Uterus (tissue), 3 donors: ENCODE measurements at regions not wholly inside any gene's neighbourhood (a gene's known extent, or its start where the extent isn't known, plus 50 kb on each side); places are given as distances from the start of the nearest gene placed in this dataset.

ENCODE experiments used
- DNase-seq, 2 donors: peaks; one replicate each; pipeline ENCODE4 v3.0.0-alpha.2; 2019 to 2020
- H3K27ac ChIP-seq, 2 donors: fragments of 200-600 bp; sonication (generic); 1 replicate in 1 of 2; 2 replicates in 1 of 2; pipeline ENCODE4 v1.5.1; 2016 to 2018
- H3K27me3 ChIP-seq, 2 donors: fragments of 200-600 bp; sonication (generic); one replicate each; pipeline ENCODE4 v1.5.1; 2018 to 2019; ENCODE audit warnings: control low read depth in 1 of 2
- H3K36me3 ChIP-seq, 2 donors: fragments of 200-600 bp; sonication (generic); one replicate each; pipeline ENCODE4 v1.5.1; 2019; ENCODE audit warnings: control low read depth in 1 of 2
- H3K4me1 ChIP-seq, 2 donors: fragments of 200-600 bp; sonication (generic); one replicate each; pipeline ENCODE4 v1.5.1; 2018 to 2019; ENCODE audit warnings: control low read depth in 1 of 2
- H3K4me3 ChIP-seq, 2 donors: fragments of 200-600 bp; sonication (generic); 1 replicate in 1 of 2; 2 replicates in 1 of 2; pipeline ENCODE4 v1.5.1; 2018 to 2019; ENCODE audit warnings: mild to moderate bottlenecking in 1 of 2
- H3K9me3 ChIP-seq, 2 donors: fragments of 200-600 bp; sonication (generic); one replicate each; pipeline ENCODE4 v1.5.1; 2019; ENCODE audit warnings: control low read depth in 1 of 2
- POLR2A ChIP-seq, 2 donors: fragments of 450-650 bp; IDR thresholded peaks; one replicate each; pipeline ENCODE4 v1.6.1; 2016; ENCODE audit warnings: antibody characterized with exemption in 2 of 2, mild to moderate bottlenecking in 1 of 2, moderate library complexity in 1 of 2
- intact Hi-C: fragments of 100-400 bp; cut with DNase I; formaldehyde crosslinking; loops from one replicate; pipeline ENCODE4 v1.15.1; 2023; ENCODE audit warnings: low total_unique reads
- TF ChIP-seq, protein P1 (sequence below), 4 experiments: fragments of 200-600 bp in 2 of 4; fragments of 450-650 bp in 2 of 4; sonication (generic) in 2 of 4; IDR thresholded peaks; one replicate each; pipeline ENCODE4 v1.5.1; 2016 to 2019; ENCODE audit warnings: antibody characterized with exemption in 4 of 4, mild to moderate bottlenecking in 2 of 4, moderate library complexity in 1 of 4
- donor health status: DM: yes; HTN: yes; CAD: no.

GRCh38 chr11:123253911-123254310 is 58.9 kb upstream of the CLMP start:
- no peak for TF ChIP-seq POLR2A (IDR thresholded peaks at IDR 0.05)
- TF ChIP-seq, protein P1, sequence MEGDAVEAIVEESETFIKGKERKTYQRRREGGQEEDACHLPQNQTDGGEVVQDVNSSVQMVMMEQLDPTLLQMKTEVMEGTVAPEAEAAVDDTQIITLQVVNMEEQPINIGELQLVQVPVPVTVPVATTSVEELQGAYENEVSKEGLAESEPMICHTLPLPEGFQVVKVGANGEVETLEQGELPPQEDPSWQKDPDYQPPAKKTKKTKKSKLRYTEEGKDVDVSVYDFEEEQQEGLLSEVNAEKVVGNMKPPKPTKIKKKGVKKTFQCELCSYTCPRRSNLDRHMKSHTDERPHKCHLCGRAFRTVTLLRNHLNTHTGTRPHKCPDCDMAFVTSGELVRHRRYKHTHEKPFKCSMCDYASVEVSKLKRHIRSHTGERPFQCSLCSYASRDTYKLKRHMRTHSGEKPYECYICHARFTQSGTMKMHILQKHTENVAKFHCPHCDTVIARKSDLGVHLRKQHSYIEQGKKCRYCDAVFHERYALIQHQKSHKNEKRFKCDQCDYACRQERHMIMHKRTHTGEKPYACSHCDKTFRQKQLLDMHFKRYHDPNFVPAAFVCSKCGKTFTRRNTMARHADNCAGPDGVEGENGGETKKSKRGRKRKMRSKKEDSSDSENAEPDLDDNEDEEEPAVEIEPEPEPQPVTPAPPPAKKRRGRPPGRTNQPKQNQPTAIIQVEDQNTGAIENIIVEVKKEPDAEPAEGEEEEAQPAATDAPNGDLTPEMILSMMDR (IDR thresholded peaks at IDR 0.05) = no peak
- no peak overlapping the region for H3K27ac ChIP-seq
- intact Hi-C loops = no loop called here

GRCh38 chr11:123253223-123253622 is 58.2 kb upstream of the CLMP start:
- Histone ChIP-seq H3K4me3 (no peak overlapping the region), H3K27me3 (no peaks in the 10 kb centered on the region), H3K27ac (no peak overlapping the region), H3K36me3 (no peaks in the 10 kb centered on the region), H3K9me3 (no peaks in the 10 kb centered on the region), H3K4me1 (no peaks in the 10 kb centered on the region)
- TF ChIP-seq POLR2A (IDR thresholded peaks at IDR 0.05) = no peak
- TF ChIP-seq, protein P1 (IDR thresholded peaks at IDR 0.05) = no peak
- DNase-seq = no peak
- intact Hi-C loops = no loop called here

More at GRCh38 chr11:123253911-123254310, 58.9 kb upstream of the CLMP start:
- Histone ChIP-seq H3K27me3 (no peaks in the 10 kb centered on the region), H3K4me1 (no peaks in the 10 kb centered on the region), H3K9me3 (no peaks in the 10 kb centered on the region), H3K4me3 (no peak overlapping the region), H3K36me3 (no peaks in the 10 kb centered on the region)
- no peak for DNase-seq

GRCh38 chr11:123251657-123252344 is 56.8 kb upstream of the CLMP start:
- H3K36me3 ChIP-seq = no peaks in the 10 kb centered on the region
- H3K9me3 ChIP-seq = no peaks in the 10 kb centered on the region
- no peak overlapping the region for H3K4me3 ChIP-seq
- no peak overlapping the region for H3K27ac ChIP-seq
- peak; percentile 31 to 63 for DNase-seq
- TF ChIP-seq, protein P1 (IDR thresholded peaks at IDR 0.05) = no peak
- TF ChIP-seq POLR2A (IDR thresholded peaks at IDR 0.05) = no peak
- intact Hi-C loops = no loop called here
- no peaks in the 10 kb centered on the region for H3K27me3 ChIP-seq
- no peaks in the 10 kb centered on the region for H3K4me1 ChIP-seq

- no peaks in the 10 kb centered on the region for H3K27me3 ChIP-seq
- intact Hi-C loops = no loop called here
- no peaks in the 10 kb centered on the region for H3K36me3 ChIP-seq
- TF ChIP-seq, protein P1 (IDR thresholded peaks at IDR 0.05) = no peak
- TF ChIP-seq POLR2A (IDR thresholded peaks at IDR 0.05) = no peak
- H3K27ac ChIP-seq = no peak overlapping the region
- DNase-seq = no peak
- no peaks in the 10 kb centered on the region for H3K4me1 ChIP-seq
- H3K4me3 ChIP-seq = no peak overlapping the region
- H3K9me3 ChIP-seq = no peaks in the 10 kb centered on the region
Observed at GRCh38 chr11:123250892-123251656, 56.0 kb upstream of the CLMP start.

- Histone ChIP-seq H3K27ac (no peak overlapping the region), H3K4me3 (no peak overlapping the region), H3K27me3 (no peaks in the 10 kb centered on the region), H3K9me3 (no peaks in the 10 kb centered on the region), H3K4me1 (no peaks in the 10 kb centered on the region), H3K36me3 (no peaks in the 10 kb centered on the region)
- DNase-seq = no peak
- intact Hi-C loops = loop anchor here (5.0 to 10.0 kb wide), 2 partner anchors 85 to 137 kb away; no protein-coding TSS in a partner anchor
- TF ChIP-seq POLR2A (IDR thresholded peaks at IDR 0.05) = no peak
- TF ChIP-seq, protein P1 (IDR thresholded peaks at IDR 0.05) = no peak
Observed at GRCh38 chr11:123249354-123249753, 54.3 kb upstream of the CLMP start.
